HEK293 (cell line): ENCODE measurements at regions not wholly inside any gene's neighbourhood (a gene's known extent, or its start where the extent isn't known, plus 50 kb on each side); places are given as distances from the start of the nearest gene placed in this dataset.

Experiments used
- CTCF ChIA-PET: fragments of 350-600 bp; formaldehyde crosslinking; extraction: SDS; loops from one replicate; lab custom pipeline; 2021; ENCODE audit warnings: antibody characterized with exemption; lab: Yijun Ruan, JAX
- POLR2A ChIA-PET: fragments of 300-600 bp; formaldehyde crosslinking; extraction: SDS; loops from one replicate; lab custom pipeline; 2020; ENCODE audit warnings: antibody characterized with exemption, inconsistent platforms; lab: Yijun Ruan, JAX
- H3K27ac ChIP-seq: fragments of 200-500 bp; sonication (Bioruptor generic); 2 replicates; pipeline ENCODE4 v1.5.1; 2014; ENCODE audit warnings: low read depth, low read length, control low read depth, inconsistent platforms; ENCODE audit errors: extremely low read depth
- H3K36me3 ChIP-seq, 2 experiments: fragments of 200-500 bp in 1 of 2; sonication (Bioruptor generic) in 1 of 2; 1 replicate in 1 of 2; 2 replicates in 1 of 2; pipeline ENCODE4 v1.5.1; 2014 to 2017; ENCODE audit warnings: inconsistent platforms in 2 of 2, low read length in 2 of 2; ENCODE audit not compliant: control insufficient read depth in 2 of 2, insufficient read depth in 1 of 2
- H3K4me1 ChIP-seq: fragments of 200-500 bp; sonication (Bioruptor generic); 2 replicates; pipeline ENCODE4 v1.5.1; 2014; ENCODE audit warnings: mild to moderate bottlenecking, low read length, inconsistent platforms; ENCODE audit not compliant: control insufficient read depth, insufficient read depth
- H3K4me3 ChIP-seq: 2 replicates; pipeline ENCODE4 v1.5.1; 2011; ENCODE audit warnings: low read depth, mild to moderate bottlenecking, control low read depth, low read length, moderate library complexity
- H3K9me3 ChIP-seq: fragments of 200-500 bp; sonication (Bioruptor generic); 2 replicates; pipeline ENCODE4 v1.5.1; 2014; ENCODE audit warnings: low read depth, low read length, inconsistent platforms; ENCODE audit not compliant: control insufficient read depth, insufficient read depth
- BCL11B ChIP-seq: fragments of 450-650 bp; formaldehyde crosslinking; IDR thresholded peaks from 2 replicates; pipeline ENCODE4 v1.5.1; 2016; ENCODE audit warnings: low read depth, missing biosample characterization, missing genetic modification characterization
- KLF16 ChIP-seq: fragments of 450-650 bp; formaldehyde crosslinking; IDR thresholded peaks from 2 replicates; pipeline ENCODE4 v1.5.1; 2017; ENCODE audit warnings: missing biosample characterization, missing genetic modification characterization
- KLF9 ChIP-seq: fragments of 450-650 bp; formaldehyde crosslinking; IDR thresholded peaks from 2 replicates; pipeline ENCODE4 v1.5.1; 2016; ENCODE audit warnings: missing biosample characterization, missing genetic modification characterization, low read depth
- YY1 ChIP-seq: fragments of 450-650 bp; formaldehyde crosslinking; IDR thresholded peaks from 2 replicates; pipeline ENCODE4 v1.5.1; 2018; ENCODE audit warnings: missing biosample characterization, missing genetic modification characterization
- ZIC2 ChIP-seq: fragments of 450-650 bp; formaldehyde crosslinking; IDR thresholded peaks from 2 replicates; pipeline ENCODE4 v1.5.1; 2016; ENCODE audit warnings: missing biosample characterization, missing genetic modification characterization
- ZNF114 ChIP-seq: fragments of 450-650 bp; formaldehyde crosslinking; IDR thresholded peaks from 2 replicates; pipeline ENCODE4 v1.5.0; 2017; ENCODE audit warnings: missing biosample characterization, missing genetic modification characterization
- ZNF133 ChIP-seq: fragments of 450-650 bp; formaldehyde crosslinking; IDR thresholded peaks from 2 replicates; pipeline ENCODE4 v1.5.1; 2016; ENCODE audit warnings: missing biosample characterization, missing genetic modification characterization
- ZNF140 ChIP-seq: fragments of 450-650 bp; formaldehyde crosslinking; IDR thresholded peaks from 2 replicates; pipeline ENCODE4 v1.5.1; 2016; ENCODE audit warnings: missing biosample characterization, missing genetic modification characterization
- ZNF155 ChIP-seq: fragments of 450-650 bp; formaldehyde crosslinking; IDR thresholded peaks from 2 replicates; pipeline ENCODE4 v1.5.1; 2016; ENCODE audit warnings: missing biosample characterization, missing genetic modification characterization
- ZNF2 ChIP-seq: fragments of 450-650 bp; formaldehyde crosslinking; IDR thresholded peaks from 2 replicates; pipeline ENCODE4 v1.5.1; 2016; ENCODE audit warnings: missing biosample characterization, missing genetic modification characterization
- ZNF223 ChIP-seq: fragments of 450-650 bp; formaldehyde crosslinking; IDR thresholded peaks from 2 replicates; pipeline ENCODE4 v1.5.1; 2016; ENCODE audit warnings: missing biosample characterization, missing genetic modification characterization
- ZNF266 ChIP-seq: fragments of 450-650 bp; formaldehyde crosslinking; IDR thresholded peaks from 2 replicates; pipeline ENCODE4 v1.5.1; 2016; ENCODE audit warnings: missing biosample characterization, missing genetic modification characterization, low read depth
- ZNF292 ChIP-seq: fragments of 450-650 bp; formaldehyde crosslinking; IDR thresholded peaks from 2 replicates; pipeline ENCODE4 v1.5.1; 2016; ENCODE audit warnings: low read depth, missing biosample characterization, missing genetic modification characterization, borderline replicate concordance
- ZNF324 ChIP-seq: fragments of 450-650 bp; formaldehyde crosslinking; IDR thresholded peaks from 2 replicates; pipeline ENCODE4 v1.5.1; 2016; ENCODE audit warnings: missing biosample characterization, missing genetic modification characterization
- ZNF335 ChIP-seq: fragments of 450-650 bp; formaldehyde crosslinking; conservative IDR thresholded peaks from 2 replicates; pipeline ENCODE4 v1.5.1; 2016; ENCODE audit warnings: missing biosample characterization, missing genetic modification characterization
- ZNF416 ChIP-seq: fragments of 450-650 bp; formaldehyde crosslinking; IDR thresholded peaks from 2 replicates; pipeline ENCODE4 v1.5.1; 2016; ENCODE audit warnings: missing biosample characterization, missing genetic modification characterization
- ZNF701 ChIP-seq: fragments of 450-650 bp; formaldehyde crosslinking; IDR thresholded peaks from 2 replicates; pipeline ENCODE4 v1.5.1; 2016; ENCODE audit warnings: missing biosample characterization, missing genetic modification characterization
- TF ChIP-seq, protein P1 (sequence below): fragments of 450-650 bp; formaldehyde crosslinking; IDR thresholded peaks from 2 replicates; pipeline ENCODE4 v1.5.1; 2016; ENCODE audit warnings: missing biosample characterization, missing genetic modification characterization
- TF ChIP-seq, protein P2 (sequence below): fragments of 450-650 bp; formaldehyde crosslinking; IDR thresholded peaks from 2 replicates; pipeline ENCODE4 v1.5.1; 2016; ENCODE audit warnings: missing biosample characterization, missing genetic modification characterization
- TF ChIP-seq, protein P3 (sequence below): fragments of 450-650 bp; formaldehyde crosslinking; IDR thresholded peaks from 2 replicates; pipeline ENCODE4 v1.5.1; 2016; ENCODE audit warnings: missing biosample characterization, missing genetic modification characterization
- TF ChIP-seq, protein P4 (sequence below): fragments of 450-650 bp; formaldehyde crosslinking; IDR thresholded peaks from 2 replicates; pipeline ENCODE4 v1.5.1; 2016; ENCODE audit warnings: missing biosample characterization, missing genetic modification characterization
- TF ChIP-seq, protein P5 (sequence below): fragments of 450-650 bp; IDR thresholded peaks from 2 replicates; pipeline ENCODE4 v1.5.1; 2018; ENCODE audit warnings: missing biosample characterization, mild to moderate bottlenecking, missing genetic modification characterization

DNA sequence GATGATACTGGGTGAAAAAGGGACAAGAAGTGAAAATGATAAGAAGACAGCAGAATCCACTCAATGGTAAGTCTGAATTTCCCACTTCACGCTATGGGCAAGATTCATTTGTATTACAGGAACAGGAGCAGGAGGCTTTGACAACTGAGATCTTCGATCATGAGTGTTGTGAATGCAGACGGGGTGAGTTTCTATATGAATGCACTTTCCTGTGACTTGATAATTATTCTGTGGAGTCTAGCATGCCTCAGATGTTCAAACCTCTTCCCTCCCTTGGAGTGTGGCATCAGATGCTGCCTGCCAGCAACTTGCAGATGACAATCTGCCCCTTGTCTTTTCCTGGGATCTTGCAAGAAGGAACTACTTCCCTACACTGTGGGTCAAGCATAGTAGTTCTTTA, 225.4 kb downstream of the HLX start:
- no peak for TF ChIP-seq ZNF133 (tag by site-specific recombination)
- TF ChIP-seq ZNF335 (tag by site-specific recombination): no peak
- TF ChIP-seq ZNF266 (tag by site-specific recombination): no peak
- TF ChIP-seq ZNF140 (tag by site-specific recombination): no peak
- TF ChIP-seq, protein P1, sequence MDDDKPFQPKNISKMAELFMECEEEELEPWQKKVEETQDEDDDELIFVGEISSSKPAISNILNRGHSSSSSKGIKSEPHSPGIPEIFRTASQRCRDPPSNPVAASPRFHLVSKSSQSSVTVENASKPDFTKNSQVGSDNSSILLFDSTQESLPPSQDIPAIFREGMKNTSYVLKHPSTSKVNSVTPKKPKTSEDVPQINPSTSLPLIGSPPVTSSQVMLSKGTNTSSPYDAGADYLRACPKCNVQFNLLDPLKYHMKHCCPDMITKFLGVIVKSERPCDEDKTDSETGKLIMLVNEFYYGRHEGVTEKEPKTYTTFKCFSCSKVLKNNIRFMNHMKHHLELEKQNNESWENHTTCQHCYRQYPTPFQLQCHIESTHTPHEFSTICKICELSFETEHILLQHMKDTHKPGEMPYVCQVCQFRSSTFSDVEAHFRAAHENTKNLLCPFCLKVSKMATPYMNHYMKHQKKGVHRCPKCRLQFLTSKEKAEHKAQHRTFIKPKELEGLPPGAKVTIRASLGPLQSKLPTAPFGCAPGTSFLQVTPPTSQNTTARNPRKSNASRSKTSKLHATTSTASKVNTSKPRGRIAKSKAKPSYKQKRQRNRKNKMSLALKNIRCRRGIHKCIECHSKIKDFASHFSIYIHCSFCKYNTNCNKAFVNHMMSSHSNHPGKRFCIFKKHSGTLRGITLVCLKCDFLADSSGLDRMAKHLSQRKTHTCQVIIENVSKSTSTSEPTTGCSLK (tag by site-specific recombination): no peak
- no peak for TF ChIP-seq KLF16 (tag by site-specific recombination)
- TF ChIP-seq, protein P2, sequence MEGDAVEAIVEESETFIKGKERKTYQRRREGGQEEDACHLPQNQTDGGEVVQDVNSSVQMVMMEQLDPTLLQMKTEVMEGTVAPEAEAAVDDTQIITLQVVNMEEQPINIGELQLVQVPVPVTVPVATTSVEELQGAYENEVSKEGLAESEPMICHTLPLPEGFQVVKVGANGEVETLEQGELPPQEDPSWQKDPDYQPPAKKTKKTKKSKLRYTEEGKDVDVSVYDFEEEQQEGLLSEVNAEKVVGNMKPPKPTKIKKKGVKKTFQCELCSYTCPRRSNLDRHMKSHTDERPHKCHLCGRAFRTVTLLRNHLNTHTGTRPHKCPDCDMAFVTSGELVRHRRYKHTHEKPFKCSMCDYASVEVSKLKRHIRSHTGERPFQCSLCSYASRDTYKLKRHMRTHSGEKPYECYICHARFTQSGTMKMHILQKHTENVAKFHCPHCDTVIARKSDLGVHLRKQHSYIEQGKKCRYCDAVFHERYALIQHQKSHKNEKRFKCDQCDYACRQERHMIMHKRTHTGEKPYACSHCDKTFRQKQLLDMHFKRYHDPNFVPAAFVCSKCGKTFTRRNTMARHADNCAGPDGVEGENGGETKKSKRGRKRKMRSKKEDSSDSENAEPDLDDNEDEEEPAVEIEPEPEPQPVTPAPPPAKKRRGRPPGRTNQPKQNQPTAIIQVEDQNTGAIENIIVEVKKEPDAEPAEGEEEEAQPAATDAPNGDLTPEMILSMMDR (tag by site-specific recombination): no peak
- TF ChIP-seq ZNF114: no peak
- TF ChIP-seq ZNF324 (tag by site-specific recombination): no peak
- TF ChIP-seq ZNF701 (tag by site-specific recombination): no peak
- TF ChIP-seq BCL11B (tag by site-specific recombination): no peak
- no peaks in the 10 kb centered on the region for H3K36me3 ChIP-seq
- no peak overlapping the region for H3K4me3 ChIP-seq
- POLR2A ChIA-PET: no interaction called here
- H3K9me3 ChIP-seq: no peaks in the 10 kb centered on the region
- H3K4me1 ChIP-seq: no peaks in the 10 kb centered on the region
- CTCF ChIA-PET: no interaction called here
- H3K27ac ChIP-seq: no peak overlapping the region

DNA sequence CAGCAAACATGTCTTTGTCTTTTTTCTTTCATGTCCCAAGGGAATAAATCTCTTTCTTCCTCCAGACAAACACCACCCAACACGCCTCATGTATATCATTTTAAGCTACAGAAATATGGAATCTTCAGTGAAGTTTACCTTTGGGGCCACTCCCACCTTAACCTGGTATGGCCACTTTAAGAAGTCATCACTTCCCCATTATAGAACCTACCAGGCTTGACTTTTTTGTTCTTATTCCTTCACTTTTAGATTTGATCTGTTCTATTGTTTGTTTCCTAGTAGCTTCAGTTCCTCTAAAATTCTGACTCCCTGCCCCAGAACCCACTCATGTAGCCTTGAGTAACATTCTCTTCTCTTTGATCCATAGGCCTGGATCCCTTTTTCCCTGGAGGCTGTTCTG, 226.3 kb downstream of the HLX start:
- Histone ChIP-seq H3K4me3 (no peak overlapping the region), H3K27ac (no peak overlapping the region), H3K36me3 (no peaks in the 10 kb centered on the region), H3K9me3 (no peaks in the 10 kb centered on the region), H3K4me1 (no peaks in the 10 kb centered on the region)
- ChIA-PET POLR2A (no interaction called here), CTCF (interaction anchor here (0.7 kb wide), 1 partner anchor 139 kb away, joined by 4 read pairs; no protein-coding TSS in a partner anchor)
- TF ChIP-seq, protein P3, sequence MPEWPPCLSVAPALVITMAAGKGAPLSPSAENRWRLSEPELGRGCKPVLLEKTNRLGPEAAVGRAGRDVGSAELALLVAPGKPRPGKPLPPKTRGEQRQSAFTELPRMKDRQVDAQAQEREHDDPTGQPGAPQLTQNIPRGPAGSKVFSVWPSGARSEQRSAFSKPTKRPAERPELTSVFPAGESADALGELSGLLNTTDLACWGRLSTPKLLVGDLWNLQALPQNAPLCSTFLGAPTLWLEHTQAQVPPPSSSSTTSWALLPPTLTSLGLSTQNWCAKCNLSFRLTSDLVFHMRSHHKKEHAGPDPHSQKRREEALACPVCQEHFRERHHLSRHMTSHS (tag by site-specific recombination): no peak
- TF ChIP-seq ZNF2 (no peak), ZIC2 (tag by site-specific recombination) (no peak), ZNF292 (tag by site-specific recombination) (no peak)

DNA sequence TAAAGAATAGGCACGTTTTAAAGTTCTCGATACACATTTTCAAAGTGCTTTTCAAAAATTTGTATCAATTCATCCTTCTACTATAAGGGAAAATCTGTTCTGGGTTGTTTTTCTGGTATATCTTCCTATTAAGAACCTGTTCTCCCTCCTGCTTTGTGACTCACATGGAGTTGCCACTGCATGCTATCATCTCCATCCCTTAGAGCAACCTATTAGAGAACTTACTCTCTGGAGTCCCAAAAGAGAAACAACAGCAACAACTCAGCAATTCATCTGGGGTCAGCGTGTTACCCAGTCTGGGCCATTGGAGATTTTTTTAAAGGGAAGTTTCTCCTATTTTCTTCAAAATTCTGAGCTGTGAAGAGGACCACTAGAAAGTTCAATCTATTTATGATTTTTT, 227.4 kb downstream of the HLX start:
- POLR2A ChIA-PET: no interaction called here
- Histone ChIP-seq H3K27ac (no peak overlapping the region), H3K4me3 (no peak overlapping the region), H3K4me1 (no peaks in the 10 kb centered on the region), H3K36me3 (no peaks in the 10 kb centered on the region), H3K9me3 (no peaks in the 10 kb centered on the region)
- CTCF ChIA-PET: no interaction called here
- TF ChIP-seq KLF16 (tag by site-specific recombination) (no peak), ZNF223 (tag by site-specific recombination) (no peak), ZNF155 (tag by site-specific recombination) (no peak), YY1 (tag by site-specific recombination) (no peak), ZNF416 (no peak), KLF9 (tag by site-specific recombination) (no peak)
- TF ChIP-seq, protein P4, sequence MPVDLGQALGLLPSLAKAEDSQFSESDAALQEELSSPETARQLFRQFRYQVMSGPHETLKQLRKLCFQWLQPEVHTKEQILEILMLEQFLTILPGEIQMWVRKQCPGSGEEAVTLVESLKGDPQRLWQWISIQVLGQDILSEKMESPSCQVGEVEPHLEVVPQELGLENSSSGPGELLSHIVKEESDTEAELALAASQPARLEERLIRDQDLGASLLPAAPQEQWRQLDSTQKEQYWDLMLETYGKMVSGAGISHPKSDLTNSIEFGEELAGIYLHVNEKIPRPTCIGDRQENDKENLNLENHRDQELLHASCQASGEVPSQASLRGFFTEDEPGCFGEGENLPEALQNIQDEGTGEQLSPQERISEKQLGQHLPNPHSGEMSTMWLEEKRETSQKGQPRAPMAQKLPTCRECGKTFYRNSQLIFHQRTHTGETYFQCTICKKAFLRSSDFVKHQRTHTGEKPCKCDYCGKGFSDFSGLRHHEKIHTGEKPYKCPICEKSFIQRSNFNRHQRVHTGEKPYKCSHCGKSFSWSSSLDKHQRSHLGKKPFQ (tag by site-specific recombination): no peak
- TF ChIP-seq, protein P5, sequence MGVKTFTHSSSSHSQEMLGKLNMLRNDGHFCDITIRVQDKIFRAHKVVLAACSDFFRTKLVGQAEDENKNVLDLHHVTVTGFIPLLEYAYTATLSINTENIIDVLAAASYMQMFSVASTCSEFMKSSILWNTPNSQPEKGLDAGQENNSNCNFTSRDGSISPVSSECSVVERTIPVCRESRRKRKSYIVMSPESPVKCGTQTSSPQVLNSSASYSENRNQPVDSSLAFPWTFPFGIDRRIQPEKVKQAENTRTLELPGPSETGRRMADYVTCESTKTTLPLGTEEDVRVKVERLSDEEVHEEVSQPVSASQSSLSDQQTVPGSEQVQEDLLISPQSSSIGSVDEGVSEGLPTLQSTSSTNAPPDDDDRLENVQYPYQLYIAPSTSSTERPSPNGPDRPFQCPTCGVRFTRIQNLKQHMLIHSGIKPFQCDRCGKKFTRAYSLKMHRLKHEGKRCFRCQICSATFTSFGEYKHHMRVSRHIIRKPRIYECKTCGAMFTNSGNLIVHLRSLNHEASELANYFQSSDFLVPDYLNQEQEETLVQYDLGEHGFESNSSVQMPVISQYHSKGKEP (tag by site-specific recombination): no peak
